ENCODE measurements at regions not wholly inside any gene's neighbourhood (a gene's known extent, or its start where the extent isn't known, plus 50 kb on each side); places are given as distances from the start of the nearest gene placed in this dataset.

GRCh38 chr13:58134012-58134411, 502.5 kb downstream of the PCDH17 start:
- TF ChIP-seq CTCF (conservative IDR thresholded peaks at IDR 0.05 in 1 of 2, IDR thresholded peaks at IDR 0.05 in 1 of 2; ENCODE audit: extremely low read depth in 1 of 2, insufficient read depth in 1 of 2, low read depth in 1 of 2, low read length in 2 of 2) (no peak), EZH2 (IDR thresholded peaks at IDR 0.05; ENCODE audit: borderline replicate concordance, low read length) (no peak)

Data from mammary epithelial cell (primary cell).